Kidney epithelial cell (primary cell): ENCODE measurements at regions not wholly inside any gene's neighbourhood (a gene's known extent, or its start where the extent isn't known, plus 50 kb on each side); places are given as distances from the start of the nearest gene placed in this dataset.
A peak's percentile ranks its signal among the peaks of the same experiment; 100 is the strongest.

Experiments
- DNase-seq: peaks from one replicate; pipeline ENCODE4 v3.0.0-alpha.2; 2010; ENCODE audit warnings: low read depth
- H3K27me3 ChIP-seq: 2 replicates; pipeline ENCODE4 v1.6.0; 2011; ENCODE audit warnings: low read length; ENCODE audit not compliant: control insufficient read depth, insufficient read depth
- H3K36me3 ChIP-seq: 2 replicates; pipeline ENCODE4 v1.5.1; 2011; ENCODE audit warnings: low read length; ENCODE audit not compliant: control insufficient read depth, insufficient read depth
- H3K4me3 ChIP-seq: 2 replicates; pipeline ENCODE4 v1.5.1; 2011; ENCODE audit warnings: low read depth, mild to moderate bottlenecking, control low read depth, low read length
- CTCF ChIP-seq: IDR thresholded peaks from 2 replicates; pipeline ENCODE4 v1.5.1; 2011; ENCODE audit warnings: mild to moderate bottlenecking, moderate library complexity, low read length, control low read depth, inconsistent platforms; ENCODE audit not compliant: insufficient read depth, poor library complexity, severe bottlenecking

- Histone ChIP-seq H3K36me3 (no peaks in the 10 kb centered on the region), H3K4me3 (no peak overlapping the region), H3K27me3 (peaks cover 2% of the 10 kb centered on the region)
- no peak for TF ChIP-seq CTCF
- DNase-seq: no peak
These were observed 346.4 kb upstream of the SHH start for GRCh38 chr7:156158693-156159092.

GRCh38 chr7:156158213-156158612, 345.9 kb upstream of the SHH start:
- no peak for DNase-seq
- TF ChIP-seq CTCF: no peak
- no peaks in the 10 kb centered on the region for H3K36me3 ChIP-seq
- no peaks in the 10 kb centered on the region for H3K27me3 ChIP-seq
- H3K4me3 ChIP-seq: no peak overlapping the region

DNA sequence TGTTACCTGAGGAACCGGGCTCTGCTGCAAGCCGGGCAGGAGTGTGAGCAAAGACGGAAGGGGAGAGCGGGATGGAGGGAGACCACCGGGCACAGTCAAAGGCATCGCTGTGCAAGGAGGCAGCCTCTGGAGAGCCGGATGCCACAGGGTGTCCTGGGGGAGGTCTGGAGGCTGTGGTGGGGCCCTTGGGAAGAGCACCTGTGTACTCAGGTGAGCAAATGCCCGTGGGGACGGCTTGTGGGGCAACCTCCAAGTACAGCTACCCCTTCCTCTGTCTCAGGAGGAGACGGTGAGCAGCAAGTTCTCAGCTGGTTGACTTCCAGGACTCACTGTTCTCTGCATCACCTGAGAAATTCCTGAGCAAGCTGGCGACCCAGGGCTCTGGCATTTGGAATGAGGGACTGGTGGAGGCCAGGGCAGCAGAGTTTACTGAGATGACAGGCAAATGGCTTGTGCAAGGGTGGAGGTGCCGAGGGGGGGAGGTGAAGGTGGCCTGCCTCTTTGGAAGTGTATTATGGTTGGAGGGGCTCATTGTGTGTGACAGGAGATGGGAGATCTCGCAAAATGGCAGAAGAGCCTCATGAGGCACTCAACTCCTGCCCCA, 345.2 kb upstream of the SHH start:
- no peaks in the 10 kb centered on the region for H3K27me3 ChIP-seq
- H3K4me3 ChIP-seq: no peak overlapping the region
- DNase-seq: no peak
- no peak for TF ChIP-seq CTCF
- no peaks in the 10 kb centered on the region for H3K36me3 ChIP-seq

DNA sequence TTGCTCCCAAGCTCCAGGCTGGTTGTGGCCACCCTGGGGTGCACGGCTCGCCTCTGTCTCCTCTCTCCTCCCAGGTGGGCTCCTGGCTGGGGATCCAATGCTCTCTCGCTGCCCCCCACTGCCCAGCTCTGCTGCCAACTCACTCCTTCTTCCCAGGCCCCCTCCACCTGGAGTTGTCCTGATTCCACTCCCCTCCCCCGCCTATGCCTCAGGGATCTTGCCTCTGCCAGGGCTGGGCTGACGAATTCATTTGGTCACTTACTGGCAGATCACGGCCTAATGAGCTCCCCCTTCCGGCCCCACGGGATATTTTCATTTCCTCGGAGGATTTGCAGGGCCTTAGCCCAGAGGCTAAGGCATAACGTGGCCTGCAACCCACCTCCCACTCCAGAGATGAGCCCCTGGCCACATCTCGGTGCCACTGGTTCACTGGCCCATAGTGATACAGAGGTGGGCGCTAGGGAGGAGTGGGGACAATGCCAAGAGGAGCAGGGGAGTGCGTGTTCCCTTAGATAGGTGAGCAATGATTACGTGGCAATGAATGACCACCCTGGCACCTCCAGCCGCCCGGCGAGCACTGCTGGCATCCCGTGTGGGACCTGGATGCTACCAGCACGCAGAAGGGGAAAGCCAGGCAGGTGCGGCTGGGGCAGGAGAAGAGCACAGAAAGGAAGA, 344.6 kb upstream of the SHH start:
- DNase-seq: no peak
- H3K4me3 ChIP-seq: no peak overlapping the region
- TF ChIP-seq CTCF: peak; percentile 48
- no peaks in the 10 kb centered on the region for H3K36me3 ChIP-seq
- H3K27me3 ChIP-seq: no peaks in the 10 kb centered on the region

GRCh38 chr7:156155988-156156733, 343.9 kb upstream of the SHH start:
- no peak for DNase-seq
- no peak overlapping the region for H3K4me3 ChIP-seq
- H3K36me3 ChIP-seq: no peaks in the 10 kb centered on the region
- no peaks in the 10 kb centered on the region for H3K27me3 ChIP-seq
- no peak for TF ChIP-seq CTCF
